ENCODE measurements at regions not wholly inside any gene's neighbourhood (a gene's known extent, or its start where the extent isn't known, plus 50 kb on each side); places are given as distances from the start of the nearest gene placed in this dataset.
"Not testable (repeated sequence)": the region's sequence is repeated elsewhere in the genome, so short reads cannot be mapped to it uniquely, and the experiment has no call there.

DNA sequence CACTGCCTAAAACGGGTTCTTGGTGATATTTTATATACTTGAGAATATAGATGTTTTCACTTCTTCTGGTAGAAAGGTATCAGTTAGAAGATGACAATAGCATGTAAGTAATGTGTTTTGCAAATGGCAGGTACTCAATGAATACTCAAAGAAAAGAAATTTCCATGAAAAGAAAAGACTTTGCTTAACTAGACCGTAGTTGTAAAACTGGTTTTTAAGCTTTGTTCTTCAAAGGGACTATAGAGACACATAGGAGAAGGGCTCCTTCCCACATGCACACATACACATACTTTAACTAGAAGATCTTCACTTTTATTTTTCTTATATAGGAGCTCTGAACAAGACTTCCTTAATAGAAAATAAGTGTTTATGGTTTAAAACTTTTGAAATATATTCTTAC lies 215.3 kb upstream of the RND3 start:
- DNase-seq (ENCODE audit: low read depth) = no peak

DNA sequence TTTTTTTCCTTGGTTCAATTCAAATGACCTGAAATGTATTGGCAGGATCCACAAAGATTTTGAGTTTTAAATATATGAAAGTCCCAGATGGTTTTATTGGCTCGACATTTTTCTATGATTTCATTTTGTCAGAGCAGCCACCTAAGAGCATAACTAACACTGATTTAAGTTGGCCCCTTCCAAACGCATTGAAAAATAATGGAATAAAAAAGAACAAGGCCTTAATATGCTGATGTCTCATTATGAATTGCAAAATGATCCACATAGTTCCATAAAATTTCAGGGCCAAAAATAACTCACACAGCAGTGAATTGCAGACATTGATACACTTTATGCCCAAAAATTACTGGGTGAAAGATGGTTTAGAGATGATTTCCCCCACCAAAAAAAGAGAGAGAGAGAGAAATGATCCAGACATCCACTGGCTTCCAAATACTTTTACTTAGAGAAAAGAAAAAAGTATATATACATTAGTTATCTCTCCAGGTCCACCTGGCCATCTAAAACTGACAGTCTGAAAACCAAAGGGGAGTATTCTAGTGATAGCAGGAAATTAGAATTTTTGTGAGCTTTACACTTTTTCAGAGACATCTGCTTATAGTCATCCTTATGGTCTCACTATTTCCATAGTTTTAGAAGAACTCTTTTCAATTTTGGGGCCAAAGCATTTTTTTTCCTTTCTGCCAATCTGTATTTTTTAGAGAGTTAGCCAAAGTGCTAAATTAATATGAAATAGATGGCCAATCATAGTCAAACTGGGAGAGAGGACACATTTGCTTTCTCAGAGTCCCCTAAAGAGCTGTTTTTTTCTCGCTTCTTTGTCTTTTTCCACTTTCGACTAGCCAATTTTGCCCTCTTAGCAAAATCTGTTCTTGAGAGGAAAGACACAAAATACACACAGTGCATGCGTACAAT lies 213.5 kb upstream of the RND3 start:
- peak; percentile 44 for DNase-seq (ENCODE audit: low read depth)

DNA sequence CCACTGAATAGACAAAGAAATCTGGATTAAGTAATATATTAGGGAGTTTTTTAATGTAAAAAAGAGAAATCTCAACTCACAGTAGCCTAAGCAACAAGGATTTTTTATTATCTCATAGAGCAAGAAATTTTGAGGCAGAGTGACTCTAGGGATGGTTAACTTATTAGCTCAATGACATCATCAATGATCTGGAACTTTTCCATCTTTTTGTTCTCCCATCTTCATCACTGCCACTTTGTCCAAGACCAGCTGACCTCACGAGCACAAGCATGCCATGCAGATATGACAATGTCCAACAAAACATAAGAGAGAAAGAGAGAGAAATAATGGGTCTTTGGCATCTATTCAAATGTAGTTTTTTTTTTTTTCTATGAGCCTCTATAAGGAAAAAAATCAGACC lies 211.8 kb upstream of the RND3 start:
- no peak for DNase-seq (ENCODE audit: low read depth)

DNA sequence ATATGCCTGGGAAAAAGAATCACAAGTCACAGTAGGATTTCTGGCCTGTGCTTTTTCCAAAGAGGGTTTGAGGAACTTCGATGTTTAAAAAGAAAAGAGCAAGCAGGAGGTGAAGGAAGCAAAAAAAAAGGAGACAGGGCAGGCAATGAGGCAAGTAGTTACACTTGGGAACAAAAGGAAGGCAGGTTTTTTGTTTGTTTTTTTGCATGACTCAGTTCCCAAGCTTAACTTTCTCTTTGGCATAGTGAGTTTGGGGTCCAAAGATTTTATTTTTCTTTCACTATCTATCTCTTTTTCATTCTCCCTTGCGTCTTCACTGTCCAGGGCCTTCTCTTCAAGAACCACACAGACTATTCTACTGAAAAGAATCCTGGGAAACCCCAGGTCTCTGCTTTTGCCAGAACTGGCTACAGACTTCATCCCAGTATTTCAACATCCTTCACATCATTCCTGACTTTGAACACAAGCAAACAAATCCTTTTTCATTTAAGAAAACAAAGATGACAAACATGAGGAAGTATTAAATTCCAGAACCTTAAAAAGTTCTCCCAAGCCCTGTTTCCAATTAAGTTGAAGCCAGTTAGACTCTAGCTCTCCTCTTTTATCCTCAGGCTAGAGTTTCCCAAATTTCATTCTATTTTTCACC lies 210.7 kb upstream of the RND3 start:
- DNase-seq (ENCODE audit: low read depth) = peak; percentile 71

DNA sequence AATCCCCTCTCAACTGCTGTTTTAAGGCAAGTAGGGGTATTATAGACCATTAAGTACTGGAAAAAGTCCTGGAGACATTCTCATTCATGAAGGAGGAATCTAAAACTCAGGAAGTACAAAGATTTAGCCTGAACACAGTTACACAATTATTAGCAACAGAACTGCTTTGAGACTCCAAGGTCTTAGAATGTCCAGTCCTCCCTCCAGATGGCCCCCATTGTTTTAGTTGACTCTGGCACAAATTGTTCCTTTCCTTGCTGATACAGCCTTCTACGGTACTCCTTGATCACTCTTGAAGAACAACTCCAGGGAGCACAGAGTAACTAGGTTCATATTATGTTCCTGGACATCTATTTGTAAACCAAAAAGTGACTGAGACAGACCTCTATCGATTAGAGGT lies 210.1 kb upstream of the RND3 start:
- DNase-seq (ENCODE audit: low read depth) = no peak

DNA sequence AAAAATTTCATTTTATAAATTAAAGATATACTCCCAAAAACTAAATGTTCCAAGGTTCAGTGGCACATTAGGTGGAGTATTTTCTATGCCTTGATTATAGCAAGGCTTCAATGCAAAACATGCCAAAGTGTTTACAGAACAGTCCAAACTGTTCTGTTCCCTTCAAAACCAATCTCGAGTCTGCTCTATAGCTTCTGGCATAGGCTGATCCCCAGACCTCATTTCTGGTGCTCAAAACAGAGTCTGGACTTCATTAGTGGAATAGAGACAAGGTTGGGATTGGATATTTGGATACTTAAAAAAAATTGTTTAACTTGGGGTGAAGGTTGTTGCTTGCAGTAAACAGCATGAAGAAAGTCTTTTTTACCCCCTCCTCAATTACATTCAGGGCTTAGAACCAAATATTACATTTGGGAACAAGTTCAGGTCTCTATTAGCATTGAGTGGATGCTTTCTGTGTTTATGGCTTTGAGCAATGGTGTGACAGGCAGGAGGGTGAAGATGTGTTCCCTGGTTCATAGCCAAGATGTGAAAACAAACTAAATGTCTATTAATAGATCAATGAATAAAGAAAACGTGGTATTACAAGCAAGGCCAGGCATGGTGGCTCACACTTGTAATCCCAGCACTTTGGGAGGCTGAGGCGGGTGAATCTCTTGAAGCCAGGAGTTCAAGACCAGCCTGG lies 208.1 kb upstream of the RND3 start:
- no peak for DNase-seq (ENCODE audit: low read depth)

DNA sequence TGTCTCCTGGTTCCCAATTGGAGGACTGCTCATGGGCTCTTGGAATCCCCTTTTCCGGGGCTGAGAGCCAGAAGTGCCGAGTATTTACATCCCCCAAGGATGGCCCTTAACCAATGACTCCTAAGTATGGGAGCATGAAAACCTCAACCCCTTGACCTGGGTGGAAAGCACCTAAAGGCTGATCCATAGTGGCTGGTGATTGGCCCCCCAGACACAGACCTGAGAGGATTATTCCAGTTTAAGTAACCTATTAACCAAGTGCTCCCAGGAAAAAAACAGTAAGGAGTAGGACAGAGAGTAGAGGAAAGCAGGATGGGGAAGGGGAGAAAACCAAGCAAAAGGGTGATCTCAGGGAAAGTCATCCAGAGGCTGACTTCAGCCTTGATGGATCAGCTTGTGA lies 206.1 kb upstream of the RND3 start:
- DNase-seq (ENCODE audit: low read depth) = no peak

DNA sequence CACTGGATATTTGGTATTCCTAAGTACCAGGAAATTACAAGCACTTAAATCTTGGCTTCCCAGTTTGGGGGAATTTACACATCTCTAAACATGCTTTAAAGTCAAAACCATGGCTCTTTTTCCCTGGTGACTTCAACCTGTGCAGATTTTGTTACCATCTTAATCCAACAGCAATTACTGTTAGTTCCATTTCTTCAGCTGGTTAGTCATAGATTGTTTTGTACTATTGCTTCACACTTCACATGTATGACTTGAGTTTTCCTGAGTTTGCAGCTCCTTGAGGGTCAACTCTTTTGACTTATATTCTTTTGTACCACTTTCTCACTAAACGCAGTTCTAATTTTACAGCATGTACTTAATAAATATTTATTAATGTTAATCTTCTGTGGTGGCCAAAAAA lies 203.4 kb upstream of the RND3 start:
- DNase-seq (ENCODE audit: low read depth) = peak; percentile 62

DNA sequence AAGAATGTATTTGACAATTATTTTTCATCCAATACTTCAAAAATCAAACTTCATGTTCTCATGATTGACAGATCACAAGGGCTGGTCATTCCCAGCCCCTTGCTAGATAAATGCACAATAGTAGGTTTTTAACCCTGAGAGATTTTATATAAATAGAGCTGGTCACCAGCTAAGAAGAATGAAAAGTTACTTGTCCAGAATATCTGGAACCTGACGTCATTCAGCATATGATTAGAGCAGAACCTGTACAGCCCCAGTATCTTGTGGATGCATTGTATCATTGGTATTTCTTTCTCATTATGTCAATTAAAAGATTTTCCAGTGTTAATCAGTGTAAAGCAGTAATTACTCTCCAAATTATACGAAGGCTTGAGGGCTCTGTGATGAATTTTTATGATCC lies 202.8 kb upstream of the RND3 start:
- DNase-seq (ENCODE audit: low read depth) = no peak

DNA sequence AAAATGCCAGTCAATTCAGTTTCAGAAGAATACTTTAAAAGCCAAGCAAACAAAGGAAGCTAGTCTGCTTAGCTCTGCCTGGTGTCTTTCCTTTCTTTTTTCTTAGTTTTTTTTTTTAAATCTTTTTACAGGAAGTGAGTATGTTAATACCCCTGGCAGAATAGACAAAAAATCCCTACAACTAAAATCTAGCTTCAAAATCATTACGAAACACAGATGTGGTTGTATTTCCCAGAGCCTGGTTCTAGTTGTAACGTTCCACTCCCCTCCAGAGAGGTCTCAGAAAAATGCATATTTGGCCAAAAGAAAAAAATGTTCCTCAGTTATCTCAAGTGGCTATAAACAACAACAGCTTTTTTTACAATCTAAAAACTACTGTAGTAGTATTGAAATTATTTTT lies 202.1 kb upstream of the RND3 start:
- peak; percentile 31 for DNase-seq (ENCODE audit: low read depth)

DNA sequence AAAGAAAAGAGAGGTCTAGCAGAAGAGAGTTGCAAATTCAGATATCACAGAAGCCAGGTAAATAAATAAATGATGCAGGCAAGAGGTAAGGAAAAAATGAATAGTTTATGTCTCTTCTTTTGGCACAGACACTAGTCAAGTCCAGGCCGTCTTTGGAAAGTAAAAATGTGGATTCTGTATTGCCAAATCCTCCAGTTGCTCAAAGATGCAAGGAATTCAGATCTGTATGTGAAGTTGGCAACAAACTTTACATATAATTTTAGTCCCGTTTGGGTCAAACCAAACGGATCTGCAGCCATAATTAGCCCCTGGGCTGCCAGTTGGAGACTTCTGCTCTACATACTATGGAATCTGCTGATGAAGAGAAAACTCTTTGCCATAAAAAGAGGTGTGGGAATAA lies 200.5 kb upstream of the RND3 start:
- DNase-seq (ENCODE audit: low read depth) = no peak

DNA sequence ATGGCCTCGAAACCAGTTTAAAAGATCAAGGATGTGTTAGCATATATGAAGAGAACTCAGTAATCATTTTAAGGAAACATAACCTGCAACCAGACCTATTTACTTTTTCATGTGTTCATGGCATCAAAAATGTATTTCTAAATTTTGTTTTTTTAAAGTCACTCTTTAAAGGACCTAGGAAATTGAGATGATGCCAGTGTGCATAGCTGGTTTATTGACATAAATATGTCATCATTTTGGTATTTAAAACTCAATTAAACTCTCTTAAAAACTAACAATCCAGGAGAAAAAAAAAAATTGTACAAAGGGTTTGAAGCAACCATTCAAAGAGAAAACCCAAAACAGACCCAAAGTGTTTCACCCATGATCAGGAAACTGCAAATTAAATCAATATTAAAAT lies 198.9 kb upstream of the RND3 start:
- DNase-seq (ENCODE audit: low read depth) = peak; percentile 25

DNA sequence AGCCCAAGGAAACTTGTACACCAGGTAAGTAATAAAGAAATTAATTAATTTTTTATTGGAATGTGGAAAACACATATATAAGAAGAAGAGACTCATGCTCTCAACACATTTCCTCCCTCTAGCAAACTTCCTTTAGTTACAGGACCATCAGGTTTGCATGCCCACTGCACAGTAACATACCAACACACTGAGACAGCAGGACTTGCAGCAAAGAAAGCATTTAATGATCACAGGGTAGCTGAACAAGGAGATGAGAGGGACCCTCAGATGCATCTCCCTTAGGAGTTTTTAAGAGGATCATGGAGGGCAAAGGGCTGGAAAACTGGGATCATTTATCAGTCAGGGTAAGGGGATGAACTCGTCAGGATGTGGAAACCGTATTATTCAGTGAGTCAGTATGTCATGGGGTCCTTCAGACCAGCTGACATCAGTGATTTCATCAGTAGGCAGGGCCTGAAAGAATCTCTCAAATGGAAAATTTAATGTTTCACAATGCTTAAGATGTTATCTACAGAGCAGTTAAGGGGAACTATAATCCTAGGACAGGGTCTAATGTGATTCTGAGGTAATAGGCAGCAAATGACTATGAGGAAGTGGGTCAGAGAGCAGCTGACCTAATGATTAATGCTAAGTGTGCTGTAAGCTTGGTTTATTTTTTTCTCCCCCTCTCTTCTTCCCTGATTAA lies 193.8 kb upstream of the RND3 start:
- DNase-seq (ENCODE audit: low read depth) = peak; percentile 96

DNA sequence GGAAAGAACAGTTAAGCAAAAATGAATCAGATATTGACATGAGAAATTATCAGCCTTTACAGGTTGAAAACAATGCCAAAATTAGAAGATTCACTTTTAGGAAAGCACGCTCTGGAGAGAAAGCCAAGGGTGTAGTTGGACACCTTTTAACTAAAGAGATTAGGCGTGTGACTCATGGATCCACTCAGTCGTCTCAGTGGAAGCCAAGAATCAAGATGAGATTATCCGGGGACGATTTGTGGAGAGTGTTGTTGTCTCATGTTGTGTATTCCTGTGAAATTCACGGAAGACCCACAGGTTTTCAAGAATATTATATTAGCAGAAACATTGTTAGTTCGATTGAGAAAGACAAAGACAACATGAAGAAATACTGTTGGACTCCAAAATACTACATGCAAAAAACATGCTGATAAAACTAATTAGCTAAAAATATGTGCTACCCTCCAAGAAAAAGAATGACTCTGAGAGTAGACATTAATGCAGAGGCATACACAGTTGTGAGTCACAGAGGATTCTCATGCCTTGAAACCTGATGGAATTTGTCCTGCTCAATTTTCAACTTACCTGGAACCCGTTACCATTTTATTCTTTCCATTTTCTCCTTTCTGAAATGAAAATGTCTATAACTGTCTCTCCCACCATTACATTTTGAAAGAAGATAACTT lies 192.1 kb upstream of the RND3 start:
- no peak for DNase-seq (ENCODE audit: low read depth)

DNA sequence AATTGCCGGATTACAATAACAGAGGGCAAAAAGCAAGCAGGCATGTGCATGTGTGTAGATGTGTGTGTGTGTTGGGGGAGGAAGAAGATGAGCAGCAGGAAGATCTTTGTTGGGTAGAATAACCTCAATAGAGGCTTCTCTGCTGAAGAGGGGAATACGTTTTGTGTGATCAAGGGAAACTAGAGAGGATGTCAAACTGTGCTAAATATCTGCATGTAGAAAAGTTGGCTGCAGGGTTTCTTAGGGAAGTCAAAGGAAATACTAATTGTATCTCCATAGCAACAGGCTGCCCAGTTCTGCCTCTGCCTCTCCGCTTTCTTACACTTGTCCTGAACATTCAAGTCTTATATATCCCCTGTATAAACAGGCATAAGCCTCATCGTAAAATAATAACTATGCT lies 190.1 kb upstream of the RND3 start:
- DNase-seq (ENCODE audit: low read depth) = no peak

DNA sequence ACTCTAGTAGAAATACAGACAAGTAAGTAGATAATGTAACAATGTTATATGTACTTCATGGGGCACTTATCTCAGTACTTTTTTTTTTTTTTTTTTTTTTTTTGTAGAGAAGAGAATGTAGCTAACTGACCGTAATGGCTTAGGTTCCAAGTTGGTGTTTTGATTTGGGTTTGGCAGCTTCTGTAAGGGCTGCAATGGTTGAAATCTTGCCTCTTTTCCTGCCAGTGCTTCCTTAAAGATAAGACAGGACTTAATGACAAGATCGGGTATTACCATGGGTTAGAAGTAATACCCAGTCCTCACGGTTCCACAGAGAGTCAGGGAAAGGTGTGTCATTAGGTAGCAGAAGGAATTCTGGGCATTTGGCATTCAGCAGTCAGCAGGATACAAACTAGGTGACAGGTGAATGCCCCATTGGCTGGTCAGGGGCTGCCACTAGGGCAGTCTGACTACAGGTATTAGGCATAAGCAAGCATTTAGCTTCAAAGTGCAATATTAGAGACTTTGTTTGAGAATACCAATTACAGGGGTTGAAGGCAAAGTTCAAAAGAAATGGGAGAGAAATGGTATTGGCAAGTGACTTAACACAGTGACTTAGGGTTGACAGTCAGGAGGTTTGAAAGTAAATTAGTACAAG lies 189.4 kb upstream of the RND3 start:
- DNase-seq (ENCODE audit: low read depth) = no peak

DNA sequence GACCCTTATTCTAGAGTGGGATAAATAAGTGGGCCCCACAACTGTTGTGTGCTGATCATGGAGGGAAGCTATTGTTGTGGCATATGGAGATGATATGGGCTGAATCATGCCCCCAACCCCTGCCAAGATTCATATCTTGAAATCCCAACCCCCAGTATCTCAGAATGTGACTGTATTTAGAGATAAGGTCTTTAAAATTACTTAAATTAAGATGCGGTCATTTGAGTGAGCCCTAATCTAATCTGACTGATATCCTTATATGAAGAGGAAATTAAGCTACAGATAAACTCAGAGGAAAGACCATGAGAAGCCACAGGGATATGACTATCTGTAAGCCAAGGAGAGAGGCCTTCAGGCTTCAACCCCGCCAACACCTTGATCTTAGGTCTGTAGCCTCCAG lies 188.3 kb upstream of the RND3 start:
- DNase-seq (ENCODE audit: low read depth) = no peak

DNA sequence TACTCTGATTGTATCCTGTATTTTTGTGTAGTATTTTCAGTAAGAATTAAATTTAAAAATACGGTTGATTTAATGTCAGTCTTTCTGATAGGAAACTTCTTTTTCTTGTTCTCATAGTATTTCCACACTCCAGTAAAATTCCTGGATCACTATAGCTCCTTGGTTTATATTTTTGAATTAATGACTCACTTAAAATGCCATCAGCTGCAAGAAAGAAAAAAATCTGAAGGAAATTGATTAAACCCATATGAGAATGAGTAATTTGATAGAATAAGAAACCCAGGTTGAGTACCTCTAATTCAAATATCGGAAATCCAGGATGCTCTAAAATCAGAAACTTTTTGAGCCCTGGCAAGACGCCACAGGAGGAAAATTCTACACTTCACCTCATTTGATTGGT lies 186.8 kb upstream of the RND3 start:
- peak; percentile 43 for DNase-seq (ENCODE audit: low read depth)

DNA sequence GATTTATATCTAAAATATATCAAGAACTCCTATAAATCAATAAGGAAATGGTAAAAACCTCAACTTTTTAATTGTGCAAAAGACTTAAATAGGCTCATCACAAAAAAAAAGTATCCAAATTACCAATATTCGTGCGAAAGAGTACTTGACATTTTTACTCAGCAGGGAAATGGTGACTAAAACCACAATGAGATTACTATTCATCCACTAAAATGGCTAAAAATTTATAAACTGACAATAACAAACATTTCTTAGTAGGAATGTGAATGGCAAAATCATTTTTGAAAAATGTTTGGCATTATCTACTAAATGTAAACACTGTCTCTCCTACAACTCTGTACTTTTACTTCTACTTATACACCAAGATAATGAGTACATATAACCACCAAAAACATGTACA lies 184.8 kb upstream of the RND3 start:
- no peak for DNase-seq (ENCODE audit: low read depth)

DNA sequence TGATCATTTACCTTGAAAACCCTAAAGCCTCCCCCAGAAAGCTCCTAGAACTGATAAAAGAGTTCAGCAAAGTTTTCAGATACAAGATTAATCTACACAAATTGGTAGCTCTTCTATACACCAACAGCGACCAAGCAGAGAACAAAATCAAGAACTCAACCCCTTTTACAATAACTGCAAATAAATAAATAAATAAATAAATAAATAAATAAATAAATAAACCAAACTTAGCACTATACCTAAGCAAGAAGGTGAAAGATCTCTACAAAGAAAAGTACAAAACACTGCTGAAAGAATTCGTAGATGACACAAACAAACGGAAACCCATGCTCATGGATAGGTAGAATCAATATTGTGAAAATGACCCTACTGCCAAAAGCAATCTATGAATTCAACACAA lies 182.0 kb upstream of the RND3 start:
- no peak for DNase-seq (ENCODE audit: low read depth)

DNA sequence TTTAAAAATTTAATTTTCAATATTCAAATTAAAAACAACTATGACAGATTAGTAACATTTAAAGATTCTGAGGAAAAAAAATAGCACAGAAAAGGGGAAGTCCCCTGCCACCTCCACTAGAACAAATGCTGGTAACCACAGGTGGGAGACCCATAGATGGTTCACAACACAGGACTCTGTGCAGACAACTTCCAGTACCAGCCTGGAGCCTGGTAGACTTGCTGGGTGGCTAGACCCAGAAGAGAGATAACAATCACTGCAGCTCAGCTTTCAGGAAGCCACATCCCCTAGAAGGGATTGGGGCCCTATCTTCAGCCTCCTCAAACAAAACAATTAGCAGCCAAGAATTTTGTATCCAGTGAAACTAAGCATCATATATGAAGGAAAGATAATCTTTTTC lies 179.6 kb upstream of the RND3 start:
- DNase-seq (ENCODE audit: low read depth) = not testable (repeated sequence)

DNA sequence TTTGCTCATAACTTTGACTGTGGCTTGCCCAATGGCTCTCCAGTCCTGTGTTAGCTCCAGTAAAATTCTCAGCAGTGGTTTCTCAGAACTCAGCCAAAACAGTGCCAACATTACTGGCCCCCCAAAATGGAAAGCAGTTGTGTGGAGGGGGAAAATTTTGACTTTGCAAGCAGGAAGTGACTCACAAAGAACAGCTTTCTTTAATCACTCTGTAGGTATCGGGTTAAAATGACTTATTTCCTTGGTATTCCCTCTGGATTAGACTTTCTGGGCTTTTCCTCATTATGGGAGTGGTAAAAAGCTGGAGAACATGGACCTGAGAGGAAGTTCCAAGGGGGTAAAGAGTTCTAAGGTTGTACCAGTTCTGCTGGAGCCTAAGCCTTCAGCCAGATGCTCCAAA lies 175.7 kb upstream of the RND3 start:
- peak; percentile 95 for DNase-seq (ENCODE audit: low read depth)

Data from stromal cell of bone marrow (primary cell).